Hematopoietic multipotent progenitor cell treated with erythropoietin and hydrocortisone succinate and interleukin-3 and kit ligand, for 6 days (in vitro differentiated cells): ENCODE measurements at regions not wholly inside any gene's neighbourhood (a gene's known extent, or its start where the extent isn't known, plus 50 kb on each side); places are given as distances from the start of the nearest gene placed in this dataset.

Source experiments
- DNase-seq: peaks from one replicate; pipeline ENCODE4 v3.0.0-alpha.2; 2015

DNA sequence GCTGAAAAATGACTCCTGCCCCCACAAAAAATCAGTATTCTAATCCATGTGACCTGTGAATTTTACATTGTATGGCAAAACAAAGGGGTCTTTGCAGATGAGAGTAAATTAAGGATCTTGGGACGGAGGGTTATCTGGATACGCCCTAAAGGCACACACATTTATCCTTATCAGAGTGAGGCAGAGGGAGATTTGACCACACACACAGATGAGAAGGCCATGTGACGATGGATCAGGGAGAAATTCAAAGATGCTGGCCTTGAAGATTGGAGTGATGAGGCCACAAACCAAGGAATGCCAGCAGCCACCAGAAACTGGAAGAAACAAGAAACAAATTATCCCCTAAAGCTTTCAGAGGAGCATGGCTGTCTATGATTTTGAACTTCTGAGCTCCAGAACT, 288.5 kb downstream of the XXYLT1 start:
- DNase-seq, result peak; percentile 28

DNA sequence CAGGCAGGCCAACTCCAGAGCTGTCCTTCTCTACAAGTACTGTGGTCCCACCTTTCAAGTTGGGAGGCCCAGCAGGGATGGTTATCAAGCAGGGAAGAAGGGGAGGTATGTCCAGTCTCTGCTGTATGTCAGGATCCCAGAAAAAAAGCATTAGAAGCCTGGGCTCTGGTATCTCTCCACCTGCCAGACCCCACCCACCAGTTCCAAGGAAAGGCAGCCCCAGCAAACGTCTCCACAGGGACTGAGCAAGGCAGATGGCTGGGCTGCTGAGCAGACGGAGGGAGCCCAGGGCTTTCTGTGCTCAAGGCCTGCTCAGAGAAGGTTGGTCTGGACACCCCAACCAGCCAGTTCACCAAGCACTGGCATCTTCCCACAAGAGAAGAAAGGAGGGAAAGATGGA, 287.8 kb downstream of the XXYLT1 start:
- DNase-seq, result no peak

DNA sequence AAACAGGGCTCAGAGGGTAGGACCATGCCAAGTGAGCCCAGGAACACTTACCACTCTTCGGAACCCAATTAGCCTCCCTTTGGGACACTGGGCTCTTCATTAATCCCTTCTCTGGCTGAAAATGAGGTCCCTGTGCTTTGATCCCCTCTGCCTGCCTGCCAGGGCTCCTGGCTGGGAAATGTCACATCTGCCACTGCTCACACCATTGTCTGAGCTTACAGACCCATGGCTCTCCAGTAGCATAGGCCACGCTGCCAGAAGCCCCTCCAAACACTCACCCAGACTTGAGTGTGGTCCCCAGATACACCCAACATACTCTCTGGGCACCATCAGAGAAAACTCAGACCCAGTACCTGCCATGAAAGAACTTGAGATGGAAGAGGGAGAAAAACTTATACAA, 287.3 kb downstream of the XXYLT1 start:
- no peak for DNase-seq

DNA sequence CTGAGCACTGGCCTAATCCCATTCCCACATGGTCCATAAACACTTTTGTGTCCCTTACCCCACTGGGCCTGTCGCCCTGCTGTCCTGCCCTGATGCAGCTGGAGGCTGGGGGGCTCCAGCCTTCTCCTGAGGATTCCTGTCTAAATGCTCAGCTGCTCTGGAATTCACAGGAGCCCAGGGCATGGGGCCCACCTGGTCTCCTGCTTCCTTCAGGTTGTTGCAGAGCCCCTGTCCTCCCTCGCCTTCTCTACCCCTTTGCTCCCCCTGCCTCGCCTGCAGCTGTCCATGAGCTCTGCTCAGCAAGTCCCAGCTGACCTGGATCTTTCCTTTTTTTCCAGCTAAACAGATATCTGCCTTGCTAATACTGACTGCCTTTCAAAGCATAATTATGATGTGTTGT, 286.9 kb downstream of the XXYLT1 start:
- DNase-seq, result no peak

DNA sequence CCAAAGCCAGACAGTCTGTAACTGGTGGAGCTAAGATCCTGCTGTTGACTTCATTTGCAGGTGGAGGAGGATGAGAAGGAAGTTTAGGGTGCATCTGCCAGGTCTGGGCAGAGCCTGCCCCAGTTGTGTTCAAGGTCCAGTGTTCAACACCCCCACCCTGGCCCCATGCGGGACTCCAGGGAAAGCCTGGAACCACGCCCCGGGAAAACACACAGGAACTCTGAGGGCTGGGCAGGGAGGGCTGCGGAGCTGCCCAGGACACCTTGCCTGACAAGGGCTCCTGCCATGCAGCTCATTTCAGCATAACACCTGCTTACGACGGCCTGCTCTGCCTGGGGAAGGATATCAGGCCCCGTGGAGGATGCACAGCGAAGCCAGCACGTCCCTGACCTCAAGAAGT, 286.3 kb downstream of the XXYLT1 start:
- no peak for DNase-seq

DNA sequence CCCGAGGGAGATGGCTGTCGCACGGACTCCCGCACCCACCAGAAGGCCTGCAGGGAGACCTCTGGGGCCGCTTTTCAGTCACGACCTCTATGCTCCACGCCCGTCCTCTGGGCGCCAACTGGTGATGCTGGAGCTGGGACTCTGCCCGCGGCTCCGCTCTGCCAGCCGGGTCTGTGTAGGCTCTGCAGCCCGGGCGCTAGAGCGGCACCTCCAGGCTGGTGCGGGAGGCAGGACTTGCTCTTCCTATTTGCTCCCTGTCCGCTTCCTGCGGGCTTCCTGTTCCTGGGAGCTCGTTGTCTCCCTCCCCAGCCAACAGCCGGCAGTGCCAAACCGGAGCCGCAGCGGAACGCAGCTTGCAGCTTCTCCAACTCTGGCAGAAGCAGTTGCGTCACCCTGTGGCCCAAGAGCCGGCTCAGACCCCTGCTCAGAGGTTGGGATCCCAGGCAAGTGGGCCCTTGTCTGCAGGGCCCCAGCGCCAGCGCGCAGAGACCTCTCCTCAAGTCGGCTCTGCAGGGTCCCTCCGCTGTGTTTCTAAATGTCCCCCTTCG, 285.9 kb downstream of the XXYLT1 start:
- peak; percentile 44 for DNase-seq

DNA sequence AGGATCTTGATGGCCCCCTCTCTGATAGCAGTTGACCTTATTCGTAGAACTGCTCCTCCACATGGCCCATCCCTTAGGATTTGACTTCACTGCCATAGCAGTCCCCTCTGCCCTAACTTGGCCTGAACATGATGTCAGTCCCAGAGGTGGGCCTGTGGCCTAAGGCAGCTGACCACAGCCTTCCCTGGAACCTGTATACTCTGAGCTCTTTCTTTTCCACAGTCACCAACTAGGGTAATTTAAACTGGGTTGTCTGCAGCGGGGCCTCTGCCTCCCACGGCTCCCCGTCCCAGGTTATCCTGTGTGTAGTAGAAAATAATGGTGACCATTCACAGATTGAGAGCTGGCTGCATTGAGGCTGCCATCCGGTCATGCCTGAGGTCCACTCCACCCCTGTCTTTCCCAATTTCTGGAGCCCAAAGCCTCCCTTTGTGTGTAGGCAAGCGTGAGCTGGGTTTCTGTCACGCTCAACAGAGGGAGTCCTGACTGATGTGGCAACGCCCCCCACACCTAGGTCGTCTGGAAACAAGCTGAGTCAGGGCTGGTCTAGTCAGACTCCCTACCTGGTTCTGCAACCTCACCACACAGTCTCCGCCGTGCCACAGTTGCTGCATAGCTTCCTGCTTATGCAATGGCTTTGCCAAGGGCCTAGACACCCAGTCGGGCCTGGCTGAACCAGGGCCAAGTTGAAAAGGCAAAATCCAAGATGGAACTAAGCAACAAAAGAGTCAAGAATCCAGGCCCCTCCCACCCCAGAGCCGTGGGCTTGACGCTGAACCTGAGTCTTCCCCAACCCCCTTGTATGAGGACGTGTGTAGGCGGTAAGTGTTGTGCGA, 284.5 kb downstream of the XXYLT1 start:
- peak; percentile 62 for DNase-seq

DNA sequence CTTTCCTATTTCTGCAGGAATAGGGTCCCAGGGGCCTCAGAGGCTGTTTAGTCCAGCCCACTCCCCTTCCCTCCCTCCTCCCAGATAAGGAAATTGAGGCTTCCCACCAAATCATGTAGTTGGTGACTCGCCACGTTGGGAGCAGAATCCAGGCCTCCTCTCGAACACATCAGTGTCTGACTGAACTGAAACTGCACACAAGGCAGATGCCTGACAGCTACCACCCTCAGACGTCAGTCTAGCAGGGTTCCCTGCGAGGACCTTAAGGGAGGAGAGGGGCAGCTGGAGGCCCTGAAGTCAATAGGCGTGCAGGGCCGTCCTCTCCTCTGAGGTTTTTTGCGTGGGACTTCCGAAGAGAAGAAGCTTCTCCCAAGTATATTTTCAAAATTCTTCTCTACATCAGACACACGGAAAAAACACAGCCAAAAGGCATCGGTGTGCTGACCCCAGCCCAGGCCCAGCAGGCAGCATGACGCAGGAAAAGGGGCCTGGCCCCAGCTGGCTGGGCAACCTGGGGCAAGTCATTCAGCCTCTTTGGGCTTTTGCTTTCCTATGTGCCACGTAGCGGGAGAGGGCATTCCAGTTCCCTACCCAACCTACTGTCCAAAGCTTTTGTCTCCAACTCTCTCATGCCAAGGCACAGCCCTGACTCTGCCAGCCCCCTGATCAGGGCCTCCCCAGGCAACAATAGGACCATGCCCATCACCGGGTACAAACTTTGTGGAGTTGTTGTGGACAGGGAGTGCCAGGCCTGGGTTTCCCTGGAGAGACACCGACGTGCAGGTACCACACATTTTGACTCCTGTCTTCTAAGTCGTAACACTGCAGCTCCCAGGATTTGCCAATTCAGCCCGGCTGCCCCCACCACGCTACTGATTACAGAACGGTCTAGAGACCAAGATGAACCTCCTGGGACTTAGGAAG, 283.1 kb downstream of the XXYLT1 start:
- no peak for DNase-seq

DNA sequence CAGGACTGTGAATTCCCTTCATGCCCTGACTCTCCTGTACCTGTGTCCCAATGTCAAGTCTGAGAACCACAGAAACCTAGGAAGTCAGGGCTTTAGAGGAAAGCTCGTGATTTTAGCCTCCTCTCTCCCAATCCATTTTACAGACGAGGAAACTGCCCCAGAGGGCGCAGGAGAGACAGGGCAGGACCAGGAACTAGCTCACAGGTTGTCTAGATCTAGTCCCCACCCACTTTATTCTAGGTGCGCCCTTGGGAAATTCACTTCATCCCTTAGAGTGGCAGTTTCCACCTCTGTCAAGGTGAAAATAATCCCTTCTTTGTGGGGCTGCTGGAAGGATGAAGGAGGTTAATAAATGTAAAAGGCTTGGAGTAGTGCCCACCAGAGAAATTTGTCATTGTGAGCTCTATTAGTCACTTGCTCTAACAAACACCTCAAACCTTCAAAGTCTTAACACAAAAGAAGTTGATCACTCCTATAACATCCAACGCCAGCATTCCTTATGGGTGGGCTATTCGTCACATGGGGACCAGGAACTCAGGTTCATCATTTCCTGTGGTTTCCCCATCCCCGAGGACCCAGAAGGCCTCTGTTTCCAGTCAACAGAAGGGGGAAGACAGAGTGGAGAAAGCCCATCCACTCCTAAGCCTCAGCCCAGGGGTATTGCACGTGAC, 282.3 kb downstream of the XXYLT1 start:
- no peak for DNase-seq

DNA sequence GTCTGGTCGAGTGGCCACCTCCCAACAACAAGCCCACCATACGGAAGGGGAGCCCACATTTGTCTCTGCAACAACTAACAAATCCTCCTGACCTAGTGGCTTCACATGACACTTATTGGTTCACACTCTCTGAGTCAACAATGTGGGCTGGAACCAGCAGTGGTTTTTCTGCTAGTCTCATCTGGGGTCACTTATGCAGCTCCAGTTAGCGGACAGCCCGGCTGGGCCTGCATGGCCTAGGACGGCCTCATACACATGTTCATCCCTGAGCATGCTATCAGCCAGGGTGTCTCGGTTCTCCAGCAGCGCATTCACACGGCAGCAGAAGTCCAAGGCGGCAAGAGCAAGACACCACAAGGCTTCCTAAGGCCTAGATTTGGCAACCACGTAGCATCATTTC, 281.7 kb downstream of the XXYLT1 start:
- DNase-seq, result no peak

DNA sequence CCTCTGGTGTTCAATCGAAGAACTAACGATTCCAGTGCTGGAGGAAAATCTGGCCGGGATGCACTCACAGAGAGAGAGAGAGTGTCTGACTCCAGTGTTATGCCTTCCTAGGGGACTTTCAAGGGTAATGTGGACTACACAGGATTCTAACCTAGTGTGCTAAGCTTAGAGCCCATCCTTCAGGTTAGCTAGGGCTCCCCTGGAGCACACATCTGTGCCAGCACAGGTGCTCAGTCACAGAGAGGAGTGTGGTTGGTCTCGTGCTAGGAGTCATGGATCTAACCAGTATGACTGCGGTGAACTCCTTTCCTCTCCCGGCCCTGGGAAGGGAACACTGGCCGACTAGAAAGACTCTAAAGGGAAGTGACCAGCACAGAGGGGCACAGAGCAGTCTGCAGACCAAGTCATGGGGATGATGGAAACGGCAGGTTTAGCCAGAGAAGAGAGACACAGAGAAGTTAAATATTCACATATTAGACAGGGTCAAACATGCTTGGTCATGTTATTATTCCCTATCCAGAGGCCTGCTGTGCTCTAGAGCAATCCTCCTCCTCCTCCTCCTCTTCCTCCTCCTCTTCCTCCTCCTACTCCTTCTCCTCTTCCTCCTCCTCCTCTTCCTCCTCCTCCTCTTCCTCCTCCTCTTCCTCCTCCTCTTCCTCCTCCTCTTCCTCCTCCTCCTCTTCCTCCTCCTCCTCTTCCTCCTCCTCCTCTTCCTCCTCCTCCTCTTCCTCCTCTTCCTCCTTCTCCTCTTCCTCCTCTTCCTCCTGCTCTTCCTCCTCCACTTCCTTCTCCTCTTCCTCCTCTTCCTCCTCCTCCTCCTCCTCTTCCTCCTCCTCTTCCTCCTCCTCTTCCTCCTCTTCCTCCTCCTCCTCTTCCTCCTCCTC, 280.3 kb downstream of the XXYLT1 start:
- DNase-seq, result no peak

DNA sequence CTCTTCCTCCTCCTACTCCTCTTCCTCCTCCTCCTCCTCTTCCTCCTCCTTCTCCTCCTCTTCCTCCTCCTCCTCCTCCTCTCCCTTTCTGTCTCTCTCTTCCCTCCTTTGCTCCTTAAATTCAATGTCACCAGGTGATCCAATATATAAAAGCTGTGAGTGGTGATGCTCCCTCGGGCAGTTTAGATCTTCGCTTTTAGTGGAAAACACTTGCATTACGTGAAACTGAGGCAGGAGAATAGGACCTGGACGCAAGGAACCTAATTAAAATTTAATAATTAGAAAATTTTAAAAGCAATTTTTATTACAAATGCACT, 279.7 kb downstream of the XXYLT1 start:
- no peak for DNase-seq

DNA sequence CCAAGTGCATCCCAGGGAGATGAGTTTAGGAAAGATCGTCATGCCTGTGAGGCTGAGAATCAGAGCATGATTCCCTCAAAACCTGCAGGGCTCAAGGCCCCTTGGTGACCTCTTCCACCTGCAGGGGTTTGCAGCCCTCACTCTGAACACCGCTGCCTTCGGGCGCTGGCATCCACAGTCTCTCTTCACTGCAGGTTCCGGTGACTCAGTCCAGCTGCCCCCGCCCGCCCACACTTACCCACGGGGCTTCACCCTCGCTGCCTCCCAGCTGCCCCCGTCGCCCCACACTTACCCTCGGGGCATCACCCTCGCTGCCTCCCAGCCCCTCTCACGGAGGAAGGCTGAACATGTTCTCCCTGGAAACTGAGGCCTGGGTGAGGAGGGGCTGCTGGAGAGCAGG, 277.1 kb downstream of the XXYLT1 start:
- DNase-seq, result no peak

DNA sequence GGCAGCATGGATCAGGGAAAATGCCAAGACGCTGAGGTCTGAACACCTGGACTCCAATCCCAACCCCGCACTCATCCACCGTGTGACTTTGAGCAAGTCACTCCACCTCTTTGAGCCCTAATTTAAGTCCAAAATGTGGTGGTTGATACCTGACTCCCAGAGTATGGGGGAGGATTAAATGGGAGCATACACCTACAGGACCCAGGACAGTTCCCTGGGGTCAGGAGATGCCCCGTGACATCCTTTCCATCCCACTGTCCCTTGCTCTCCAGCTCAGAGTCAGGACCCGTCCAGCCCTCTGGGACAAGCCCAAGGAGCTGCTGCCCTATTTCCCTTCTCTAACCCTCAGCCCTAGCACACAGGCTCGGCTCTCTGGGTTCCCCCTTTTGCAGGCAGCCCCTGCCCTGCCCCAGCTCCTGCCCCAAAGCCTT, 276.4 kb downstream of the XXYLT1 start:
- no peak for DNase-seq

DNA sequence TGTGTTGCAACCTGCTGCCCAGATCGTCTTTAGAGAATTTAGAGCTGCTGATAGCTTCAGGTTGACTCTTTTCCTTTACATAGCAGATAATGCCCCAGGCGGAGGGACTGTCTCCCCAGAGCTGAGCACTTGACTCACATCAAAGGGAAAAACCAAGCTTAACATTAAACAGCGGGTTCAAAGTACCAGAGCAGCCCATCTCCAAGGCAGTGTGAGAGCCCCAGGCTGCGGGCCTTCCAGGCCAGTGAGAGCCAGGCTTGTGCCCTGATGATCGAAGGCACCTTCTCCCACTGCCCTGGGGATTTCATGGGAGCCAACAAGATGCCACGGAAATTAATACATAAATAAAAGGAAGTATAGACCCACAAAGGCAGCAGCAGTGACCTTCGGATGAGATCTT, 275.6 kb downstream of the XXYLT1 start:
- DNase-seq, result no peak

DNA sequence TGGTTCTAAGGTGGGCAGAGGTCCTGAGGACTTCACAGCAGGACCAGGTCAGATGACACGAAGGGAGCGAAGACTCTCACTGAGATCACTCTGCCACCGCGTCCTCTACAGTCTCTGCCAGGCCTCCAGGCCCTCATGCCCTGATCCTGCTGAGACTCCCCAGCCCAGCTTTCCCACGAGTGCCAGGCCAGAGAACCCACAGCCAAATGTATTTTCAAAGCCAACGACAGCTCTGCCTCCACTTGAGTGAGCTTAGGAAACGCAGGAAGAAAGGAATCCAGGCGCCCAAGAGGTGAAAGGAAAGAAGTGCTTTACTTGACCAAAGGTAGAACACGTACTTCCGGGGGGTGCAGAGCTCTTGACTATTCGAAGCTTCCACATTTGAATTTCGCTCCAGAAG, 275.0 kb downstream of the XXYLT1 start:
- no peak for DNase-seq

DNA sequence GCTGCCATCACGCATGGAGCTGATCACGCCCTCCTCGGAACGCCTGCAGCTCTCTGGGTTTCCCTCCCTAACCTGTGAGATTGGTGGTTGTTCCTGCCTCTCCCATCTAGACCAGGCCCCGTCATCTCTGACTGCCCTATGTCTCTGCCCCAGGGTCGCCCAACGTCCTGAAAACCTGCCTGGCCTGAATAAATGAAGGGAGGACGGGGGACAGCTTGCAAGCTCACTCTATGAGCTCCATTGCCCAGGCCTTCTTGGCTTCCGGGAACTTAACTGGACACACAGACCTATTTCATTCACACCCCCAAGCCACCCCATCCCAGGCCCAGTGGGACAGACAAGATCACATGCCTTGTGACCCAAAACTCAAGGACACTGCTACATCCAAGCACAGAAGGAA, 274.2 kb downstream of the XXYLT1 start:
- no peak for DNase-seq

DNA sequence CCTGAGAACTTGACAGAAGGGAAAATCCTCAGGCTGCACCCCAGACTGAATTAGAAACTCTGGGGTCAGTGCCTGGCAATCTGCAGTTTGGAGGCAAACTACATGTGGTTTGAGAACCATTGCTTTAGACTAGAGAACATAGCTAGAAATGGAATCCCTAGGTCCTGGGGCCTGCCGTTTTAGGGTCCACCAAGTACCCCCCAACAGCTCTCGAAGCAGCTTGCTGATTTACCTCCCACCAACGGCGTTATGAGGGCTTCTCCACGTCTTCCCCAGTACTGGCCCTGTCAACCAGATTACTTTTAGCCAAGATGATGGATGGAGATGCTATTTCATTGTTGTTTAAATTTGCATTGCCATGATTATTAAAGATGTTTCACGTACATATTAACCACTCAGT, 272.5 kb downstream of the XXYLT1 start:
- DNase-seq, result no peak

DNA sequence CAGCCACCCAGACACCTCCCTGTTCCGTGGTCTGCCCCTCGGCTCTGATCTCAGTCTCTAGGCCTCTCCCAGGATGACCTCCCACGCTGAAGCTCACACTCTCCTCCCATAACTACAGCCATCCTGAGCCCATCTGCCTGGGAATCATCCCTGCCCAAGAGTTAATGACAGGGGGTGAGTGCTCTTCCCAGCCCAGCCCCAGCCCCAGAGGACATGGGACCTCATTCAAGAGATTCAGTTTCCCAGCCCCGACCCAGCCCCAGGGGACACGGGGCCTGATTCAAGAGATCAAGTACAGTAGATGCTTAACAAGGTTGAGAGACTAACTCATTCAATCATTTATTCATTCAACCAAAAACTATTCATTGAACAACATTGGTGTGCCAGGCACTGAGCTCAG, 272.0 kb downstream of the XXYLT1 start:
- no peak for DNase-seq

DNA sequence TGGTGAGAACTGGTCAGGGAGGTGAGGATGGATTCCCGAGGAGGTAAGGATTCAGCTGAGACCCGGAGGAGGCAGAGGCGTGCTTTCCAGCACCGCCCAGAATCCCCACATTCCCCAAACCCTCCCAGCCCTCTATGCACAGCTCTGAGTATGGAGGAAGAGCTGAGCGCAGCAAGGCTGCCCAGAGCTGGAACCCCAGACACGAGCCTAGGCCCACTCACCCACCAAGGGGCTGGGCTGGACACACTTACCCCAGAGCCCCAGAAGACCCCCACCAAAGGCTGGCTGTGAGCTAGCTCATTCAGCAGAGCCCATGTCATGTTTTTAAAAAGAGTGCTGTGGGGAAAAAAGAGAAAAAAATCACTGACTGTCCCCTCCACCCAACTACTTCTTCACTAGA, 271.5 kb downstream of the XXYLT1 start:
- no peak for DNase-seq

DNA sequence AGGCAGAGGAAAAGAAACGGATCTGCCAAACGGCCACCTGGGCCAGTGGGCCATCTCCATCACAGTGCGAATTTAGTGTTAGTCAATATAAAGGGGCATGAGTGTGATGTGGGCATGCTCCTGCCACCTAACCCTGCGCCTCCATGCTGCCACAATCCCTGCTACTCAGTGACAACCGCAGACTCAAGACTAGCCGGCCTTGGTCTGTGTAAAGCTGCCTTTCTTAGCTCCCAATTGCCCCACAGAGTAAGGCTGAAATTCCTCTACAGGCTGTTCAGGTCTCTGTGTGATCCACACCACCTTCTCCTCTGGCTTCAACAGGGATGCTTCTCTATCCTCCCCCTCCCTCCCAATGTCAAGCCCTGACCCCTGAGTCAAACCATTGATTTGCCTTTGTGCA, 269.7 kb downstream of the XXYLT1 start:
- no peak for DNase-seq
